SK-N-MC (cell line): ENCODE measurements at regions not wholly inside any gene's neighbourhood (a gene's known extent, or its start where the extent isn't known, plus 50 kb on each side); places are given as distances from the start of the nearest gene placed in this dataset.

Experiments used
- EZH2 ChIP-seq: fragments of 200-600 bp; sonication (generic); IDR thresholded peaks from one replicate; pipeline ENCODE4 v1.6.1; 2017; ENCODE audit warnings: antibody characterized with exemption
- FOXP2 ChIP-seq: optimal IDR thresholded peaks from 2 replicates; pipeline ENCODE3; 2011; ENCODE audit warnings: mild to moderate bottlenecking, moderate library complexity; ENCODE audit not compliant: insufficient read depth; ENCODE audit errors: extremely low read length, control extremely low read depth
- POLR2AphosphoS5 ChIP-seq: IDR thresholded peaks from 2 replicates; pipeline ENCODE4 v1.6.1; 2012; ENCODE audit warnings: mild to moderate bottlenecking, low read depth, low read length, borderline replicate concordance

- TF ChIP-seq POLR2AphosphoS5 (no peak), EZH2 (no peak), FOXP2 (no peak)
Measured at GRCh38 chr16:27700304-27700995, 150.5 kb downstream of the KATNIP start.
